H1 (cell line): ENCODE measurements at regions not wholly inside any gene's neighbourhood (a gene's known extent, or its start where the extent isn't known, plus 50 kb on each side); places are given as distances from the start of the nearest gene placed in this dataset.

Experiments
- CTCF ChIA-PET: fragments of 300-600 bp; sonication (Branson Sonifier 250); formaldehyde crosslinking; loops from one replicate; lab custom pipeline; 2021; ENCODE audit not compliant: partially characterized antibody; lab: Charles Lee
- POLR2A ChIA-PET: fragments of 300-600 bp; sonication (Branson Sonifier 250); formaldehyde crosslinking; loops from one replicate; lab custom pipeline; 2021; ENCODE audit warnings: inconsistent platforms; ENCODE audit not compliant: partially characterized antibody; lab: Charles Lee
- DNase-seq, 2 experiments: peaks; one replicate each; pipeline versions ENCODE4 v3.0.0 to v3.0.0-alpha.2; 2010 to 2022; ENCODE audit warnings: low spot score in 2 of 2, low read depth in 1 of 2, mixed read lengths in 1 of 2
- FAIRE-seq: peaks from 2 replicates; lab custom pipeline; 2011; peaks lifted over from hg19 to GRCh38; lab: Jason Lieb, UNC
- H2AFZ ChIP-seq: 2 replicates; pipeline ENCODE4 v1.8.1; 2012; ENCODE audit warnings: low read length, inconsistent platforms
- H2AK5ac ChIP-seq: 2 replicates; pipeline ENCODE4 v1.6.1; 2013; ENCODE audit warnings: low read depth, low read length
- H2BK120ac ChIP-seq: replicated peaks from 2 replicates; pipeline ENCODE3; 2013; ENCODE audit warnings: low read depth, low read length, inconsistent platforms
- H2BK12ac ChIP-seq: 2 replicates; pipeline ENCODE4 v1.6.1; 2013; ENCODE audit warnings: low read depth, low read length
- H2BK15ac ChIP-seq: 2 replicates; pipeline ENCODE4 v1.6.1; 2013; ENCODE audit warnings: low read length
- H2BK20ac ChIP-seq: 2 replicates; pipeline ENCODE4 v1.6.1; 2013; ENCODE audit warnings: low read length
- H2BK5ac ChIP-seq: 2 replicates; pipeline ENCODE4 v1.6.1; 2013; ENCODE audit warnings: low read depth, low read length
- H3K14ac ChIP-seq: 2 replicates; pipeline ENCODE4 v1.6.1; 2013; ENCODE audit warnings: inconsistent platforms; ENCODE audit not compliant: insufficient read length
- H3K18ac ChIP-seq: 2 replicates; pipeline ENCODE4 v1.6.1; 2013; ENCODE audit warnings: low read length; ENCODE audit errors: extremely low read depth
- H3K23ac ChIP-seq: 2 replicates; pipeline ENCODE4 v1.6.1; 2013; ENCODE audit warnings: inconsistent platforms; ENCODE audit not compliant: insufficient read length
- H3K23me2 ChIP-seq: 2 replicates; pipeline ENCODE4 v1.6.1; 2013; ENCODE audit warnings: low read depth, low read length
- H3K27ac ChIP-seq: 2 replicates; pipeline ENCODE4 v1.6.1; 2011; ENCODE audit warnings: low read depth, low read length, inconsistent platforms
- H3K27me3 ChIP-seq, 4 experiments: replicated peaks in 1 of 4; 1 replicate in 1 of 4; 2 replicates in 3 of 4; pipeline versions ENCODE4 v1.6.1 to v1.8.1; 2011 to 2013; ENCODE audit warnings: low read length in 3 of 4, mild to moderate bottlenecking in 3 of 4, inconsistent platforms in 2 of 4, mixed read lengths in 2 of 4, moderate library complexity in 1 of 4; ENCODE audit not compliant: control insufficient read depth in 3 of 4, insufficient read depth in 3 of 4; ENCODE audit errors: extremely low read depth in 1 of 4
- H3K36me3 ChIP-seq, 4 experiments: 2 replicates each; pipeline versions ENCODE4 v1.6.1 to v1.8.1; 2011 to 2013; ENCODE audit warnings: mild to moderate bottlenecking in 4 of 4, low read length in 3 of 4, moderate library complexity in 2 of 4, control low read depth in 1 of 4, inconsistent platforms in 1 of 4; ENCODE audit not compliant: insufficient read depth in 4 of 4, control insufficient read depth in 2 of 4
- H3K4ac ChIP-seq: replicated peaks from 2 replicates; pipeline ENCODE3; 2013; ENCODE audit warnings: low read length, low read depth, mixed read lengths, inconsistent platforms; ENCODE audit not compliant: insufficient read length
- H3K4me1 ChIP-seq, 4 experiments: replicated peaks in 1 of 4; 1 replicate in 1 of 4; 2 replicates in 3 of 4; pipeline versions ENCODE4 v1.6.1 to v1.8.1; 2011 to 2013; ENCODE audit warnings: low read length in 3 of 4, inconsistent platforms in 2 of 4, mixed read lengths in 1 of 4; ENCODE audit not compliant: insufficient read depth in 4 of 4, control insufficient read depth in 3 of 4
- H3K4me2 ChIP-seq, 2 experiments: 2 replicates each; pipeline versions ENCODE4 v1.6.1 to v1.8.1; 2011 to 2013; ENCODE audit warnings: low read depth in 2 of 2, low read length in 2 of 2, control low read depth in 1 of 2, inconsistent platforms in 1 of 2, mild to moderate bottlenecking in 1 of 2; ENCODE audit not compliant: insufficient read depth in 1 of 2
- H3K4me3 ChIP-seq, 4 experiments: fragments of 200-600, 300-600 bp in 1 of 4; sonication (generic), shearing (Covaris generic), sonication (Bioruptor Twin) in 1 of 4; 2 replicates each; pipeline versions ENCODE4 v1.5.1 to v1.8.1; 2011 to 2016; ENCODE audit warnings: low read length in 4 of 4, low read depth in 3 of 4, control low read depth in 2 of 4, inconsistent platforms in 2 of 4, mild to moderate bottlenecking in 2 of 4, mixed read lengths in 1 of 4, moderate library complexity in 1 of 4; ENCODE audit not compliant: insufficient read depth in 2 of 4; ENCODE audit errors: extremely low read depth in 1 of 4
- H3K56ac ChIP-seq: replicated peaks from 2 replicates; pipeline ENCODE3; 2013; ENCODE audit warnings: low read depth, mild to moderate bottlenecking, mixed read lengths, low read length, inconsistent platforms; ENCODE audit not compliant: insufficient read length
- H3K79me1 ChIP-seq: 2 replicates; pipeline ENCODE4 v1.6.1; 2013; ENCODE audit warnings: low read depth, low read length, control low read depth
- H3K79me2 ChIP-seq, 2 experiments: 2 replicates each; pipeline versions ENCODE4 v1.6.1 to v1.8.1; 2012 to 2013; ENCODE audit warnings: low read length in 2 of 2, mild to moderate bottlenecking in 2 of 2, inconsistent platforms in 1 of 2; ENCODE audit not compliant: insufficient read depth in 2 of 2, control insufficient read depth in 1 of 2
- H3K9ac ChIP-seq, 4 experiments: replicated peaks in 1 of 4; 1 replicate in 1 of 4; 2 replicates in 3 of 4; pipeline versions ENCODE4 v1.6.1 to v1.8.1; 2011 to 2013; ENCODE audit warnings: low read depth in 3 of 4, low read length in 3 of 4, control low read depth in 2 of 4, mild to moderate bottlenecking in 2 of 4, moderate library complexity in 2 of 4, inconsistent platforms in 1 of 4; ENCODE audit errors: extremely low read depth in 1 of 4
- H3K9me3 ChIP-seq, 2 experiments: 2 replicates each; pipeline versions ENCODE4 v1.6.1 to v1.8.1; 2012 to 2013; ENCODE audit warnings: mild to moderate bottlenecking in 2 of 2, moderate library complexity in 2 of 2, control low read depth in 1 of 2, inconsistent platforms in 1 of 2, low read depth in 1 of 2, low read length in 1 of 2, mixed read lengths in 1 of 2; ENCODE audit not compliant: insufficient read depth in 2 of 2
- H4K20me1 ChIP-seq, 2 experiments: replicated peaks in 1 of 2; 2 replicates each; pipeline versions ENCODE3 to v1.8.1; 2011 to 2013; ENCODE audit warnings: inconsistent platforms in 2 of 2, low read length in 2 of 2, mild to moderate bottlenecking in 1 of 2; ENCODE audit not compliant: insufficient read depth in 2 of 2, control insufficient read depth in 1 of 2
- H4K5ac ChIP-seq: 2 replicates; pipeline ENCODE4 v1.6.1; 2013; ENCODE audit warnings: low read length, low read depth, mixed read lengths, inconsistent platforms; ENCODE audit not compliant: insufficient read length
- H4K8ac ChIP-seq: 2 replicates; pipeline ENCODE4 v1.8.0; 2013; ENCODE audit warnings: mild to moderate bottlenecking, moderate library complexity, low read length, inconsistent platforms; ENCODE audit not compliant: insufficient read depth; ENCODE audit errors: extremely low read depth
- H4K91ac ChIP-seq: replicated peaks from 2 replicates; pipeline ENCODE3; 2013; ENCODE audit warnings: low read length, mixed read lengths, inconsistent platforms; ENCODE audit not compliant: insufficient read length
- RFX5 ChIP-seq: IDR thresholded peaks from 2 replicates; pipeline ENCODE4 v1.6.1; 2011; ENCODE audit warnings: low read depth, low read length, improper control_type of control experiment, borderline replicate concordance
- RXRA ChIP-seq: IDR thresholded peaks from 2 replicates; pipeline ENCODE4 v1.6.1; 2011; ENCODE audit warnings: low read depth, mild to moderate bottlenecking, low read length, moderate library complexity; ENCODE audit not compliant: insufficient read depth
- SIN3A ChIP-seq, 2 experiments: IDR thresholded peaks in 1 of 2; conservative IDR thresholded peaks in 1 of 2; 2 replicates each; pipeline ENCODE4 v1.6.1; 2011 to 2012; ENCODE audit warnings: low read length in 2 of 2, improper control_type of control experiment in 1 of 2, low read depth in 1 of 2, mild to moderate bottlenecking in 1 of 2
- SRF ChIP-seq: IDR thresholded peaks from 2 replicates; pipeline ENCODE4 v1.6.1; 2011; ENCODE audit warnings: mild to moderate bottlenecking, low read depth, low read length, moderate library complexity
- WGBS, 2 experiments: shearing (Covaris generic) in 1 of 2; methylation state at CpG; one replicate each; pipeline versions ENCODE4 v1.1.6 to v1.1.7; 2013 to 2015; ENCODE audit warnings: low lambda C conversion rate in 2 of 2, mixed read lengths in 2 of 2, inconsistent platforms in 1 of 2, low coverage in 1 of 2, missing lambda C conversion rate in 1 of 2; ENCODE audit not compliant: insufficient replicate concordance in 2 of 2, insufficient coverage in 1 of 2, insufficient read length in 1 of 2; ENCODE audit errors: extremely low coverage in 1 of 2, missing lambda C conversion rate in 1 of 2; 5-methylcytosine and 5-hydroxymethylcytosine counted together

- H4K8ac ChIP-seq = no peak overlapping the region
- no peak overlapping the region for H3K4me2 ChIP-seq
- no peaks in the 10 kb centered on the region for H3K23me2 ChIP-seq
- H2BK20ac ChIP-seq = no peak overlapping the region
- H3K23ac ChIP-seq = no peak overlapping the region
- no peak overlapping the region for H2BK15ac ChIP-seq
- no peak overlapping the region for H3K4me3 ChIP-seq
- no peaks in the 10 kb centered on the region for H3K4me1 ChIP-seq
- no peak overlapping the region for H2BK120ac ChIP-seq
- TF ChIP-seq RXRA = no peak
- TF ChIP-seq RFX5 = no peak
- no peak for TF ChIP-seq SIN3A (conservative IDR thresholded peaks at IDR 0.05 in 1 of 2, IDR thresholded peaks at IDR 0.05 in 1 of 2; ENCODE audit: low read depth in 1 of 2, low read length in 2 of 2)
- no peak for TF ChIP-seq SRF
- H3K79me2 ChIP-seq = no peaks in the 10 kb centered on the region
- H3K27ac ChIP-seq = no peak overlapping the region
- CTCF ChIA-PET = no interaction called here
- no peak overlapping the region for H3K14ac ChIP-seq
- H3K27me3 ChIP-seq = no peaks in the 10 kb centered on the region
- H3K18ac ChIP-seq = no peak overlapping the region
- no peak overlapping the region for H4K91ac ChIP-seq
- FAIRE-seq (no peak), DNase-seq (no peak)
- H3K56ac ChIP-seq = no peak overlapping the region
- no peak overlapping the region for H3K4ac ChIP-seq
- H2BK5ac ChIP-seq = no peak overlapping the region
- no peak overlapping the region for H2AK5ac ChIP-seq
- no peaks in the 10 kb centered on the region for H3K79me1 ChIP-seq
- H2AFZ ChIP-seq = no peak overlapping the region
- no peak overlapping the region for H4K5ac ChIP-seq
- no peaks in the 10 kb centered on the region for H3K36me3 ChIP-seq
- no peaks in the 10 kb centered on the region for H3K9me3 ChIP-seq
- H4K20me1 ChIP-seq = no peaks in the 10 kb centered on the region
- H2BK12ac ChIP-seq = no peak overlapping the region
- 95% methylated on average over 1 of the region's 1 CpG; no CpG with 5 or more reads in 1 of the 2 experiments for WGBS, 2 experiments
- POLR2A ChIA-PET = no interaction called here
- H3K9ac ChIP-seq = no peak overlapping the region
Measured at GRCh38 chr4:157741642-157742041, 431.2 kb downstream of the GASK1B start.
